ENCODE measurements at regions not wholly inside any gene's neighbourhood (a gene's known extent, or its start where the extent isn't known, plus 50 kb on each side); places are given as distances from the start of the nearest gene placed in this dataset.

- TF ChIP-seq CTCF (IDR thresholded peaks at IDR 0.05) = no peak
- no peak for TF ChIP-seq POLR2AphosphoS5 (IDR thresholded peaks at IDR 0.05; ENCODE audit: insufficient read depth in 1 of 2, low read depth in 1 of 2)
- no peak for TF ChIP-seq POLR2A (IDR thresholded peaks at IDR 0.05)
Observed at GRCh38 chr4:14880805-14881204, 121.5 kb upstream of the CPEB2 start.

All from vagina (tissue), 2 donors.